ENCODE measurements at regions not wholly inside any gene's neighbourhood (a gene's known extent, or its start where the extent isn't known, plus 50 kb on each side); places are given as distances from the start of the nearest gene placed in this dataset.

DNA sequence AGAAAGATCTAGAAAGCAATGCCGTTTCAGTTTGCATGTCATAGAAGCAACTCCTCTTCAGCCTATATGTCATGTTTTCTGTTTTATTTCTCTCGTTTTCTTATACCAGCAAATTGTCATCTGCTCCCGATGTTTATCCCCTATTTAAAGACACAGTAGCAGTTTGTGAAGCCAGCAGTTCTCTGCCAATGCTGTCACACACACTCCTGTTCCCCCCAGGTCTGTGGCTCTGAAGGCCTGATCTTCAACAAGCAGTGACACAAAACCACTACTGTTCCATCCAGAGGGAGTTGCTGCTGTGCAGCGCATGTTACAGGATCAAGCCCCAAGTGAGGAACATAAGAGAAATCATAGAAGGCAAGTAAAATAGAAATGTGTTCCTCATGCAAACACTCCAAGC is 364.1 kb upstream of the SLC30A5 start:
- DNase-seq: peak in 1 of 10 donors; percentile 48
- intact Hi-C loops (cut with DNase I): no loop called here

DNA sequence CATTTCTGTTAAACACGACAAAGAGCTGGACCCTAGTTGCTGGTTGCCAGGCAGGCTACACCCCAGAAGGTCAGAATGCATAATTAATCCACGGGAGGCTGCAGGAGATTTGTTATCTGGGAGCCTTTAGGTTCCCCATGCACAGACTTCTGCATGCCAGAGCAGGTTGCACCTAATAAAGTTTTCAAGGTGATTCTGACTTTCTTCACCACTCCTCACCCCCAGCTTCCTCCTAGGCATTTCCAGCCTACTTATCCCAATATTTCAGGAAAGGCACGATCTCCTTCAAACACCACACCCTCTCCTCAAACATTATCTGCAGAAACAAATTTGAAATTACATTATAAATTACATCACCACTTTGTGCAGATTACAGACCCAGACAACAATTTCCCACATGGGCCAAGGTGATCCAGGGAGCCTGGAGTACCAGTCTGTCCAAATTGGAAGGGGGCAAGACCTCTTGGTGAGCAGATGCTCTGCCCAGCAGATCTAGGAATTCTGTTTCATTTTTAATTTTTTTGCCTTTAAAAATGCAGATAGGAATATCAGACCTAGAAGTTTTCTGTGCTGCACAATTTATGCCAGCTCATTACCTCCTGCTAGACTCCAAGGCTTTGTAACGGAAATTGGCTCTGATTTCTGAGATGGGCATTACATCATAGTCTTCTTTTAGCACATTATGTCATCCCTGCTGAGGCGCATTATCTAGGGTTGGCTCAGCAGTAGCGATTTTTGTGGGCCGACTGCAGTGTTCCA is 363.4 kb upstream of the SLC30A5 start:
- intact Hi-C loops (cut with DNase I): no loop called here
- DNase-seq: peak; percentile 46 to 94 (median 60)

- intact Hi-C loops (cut with DNase I): no loop called here
- no peak for DNase-seq
Measured at GRCh38 chr5:68730979-68731654, 362.7 kb upstream of the SLC30A5 start.

GRCh38 chr5:68732251-68732650 is 361.6 kb upstream of the SLC30A5 start:
- DNase-seq: no peak
- intact Hi-C loops (cut with DNase I): no loop called here

DNA sequence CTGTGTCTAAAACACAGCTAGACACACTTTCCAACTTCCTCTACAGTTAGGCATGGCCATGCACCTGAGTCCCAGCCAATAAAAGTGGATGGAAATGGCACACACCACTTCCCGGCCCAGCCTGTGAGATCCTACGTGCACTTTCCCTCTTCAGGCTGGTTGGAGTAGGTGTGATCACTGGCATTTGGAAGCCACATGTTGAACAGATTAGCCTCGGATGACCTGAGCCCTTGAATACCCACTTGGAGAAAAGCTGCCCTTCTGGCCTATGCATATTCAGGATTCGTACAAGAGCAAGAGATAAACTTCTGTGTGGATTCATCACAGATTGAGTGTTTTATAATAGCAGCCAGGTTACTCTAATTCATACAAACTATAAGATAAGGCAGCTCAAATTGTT is 359.0 kb upstream of the SLC30A5 start:
- intact Hi-C loops (cut with DNase I): no loop called here
- DNase-seq: no peak

DNA sequence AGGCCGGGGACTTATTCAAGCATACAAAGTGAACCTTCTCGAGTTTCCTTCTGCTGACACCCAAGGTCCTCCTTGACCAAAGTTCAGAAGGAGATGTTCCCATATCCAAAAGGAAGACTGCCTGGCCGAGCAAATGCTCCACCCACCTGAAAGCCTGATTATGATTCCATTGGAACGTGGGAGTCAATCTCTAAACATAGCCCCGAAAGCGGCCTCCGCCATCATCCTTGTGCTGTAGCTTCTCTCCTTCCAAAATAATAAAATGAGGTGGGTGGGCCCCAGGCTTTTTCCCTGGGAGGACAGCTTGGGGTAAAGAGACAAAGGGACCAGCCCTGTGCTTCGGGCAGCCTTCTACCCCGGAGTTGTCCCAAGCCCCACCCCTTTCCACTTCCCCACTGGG is 355.6 kb upstream of the SLC30A5 start:
- intact Hi-C loops (cut with DNase I): no loop called here
- DNase-seq: peak in 6 of 10 donors; percentile 18 to 89 (median 62)

DNA sequence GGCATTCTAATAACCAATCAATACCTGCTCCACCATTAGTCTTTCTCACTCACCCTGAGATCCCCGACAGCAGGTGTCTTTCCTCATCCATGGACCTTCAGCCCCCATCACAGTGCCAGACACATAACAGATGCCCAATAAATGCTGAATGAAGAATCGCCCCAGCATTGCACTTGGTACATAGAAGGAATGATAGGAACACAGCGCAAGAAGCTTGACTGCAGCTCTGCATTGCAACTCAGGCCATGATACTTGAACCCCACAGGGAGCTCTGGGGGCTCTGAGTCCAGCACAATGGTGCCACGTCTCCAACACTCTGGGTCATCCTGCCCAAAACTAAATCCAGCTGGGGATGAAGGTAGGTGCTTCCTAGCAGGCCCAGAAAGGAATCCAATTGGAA is 355.0 kb upstream of the SLC30A5 start:
- DNase-seq: no peak

DNA sequence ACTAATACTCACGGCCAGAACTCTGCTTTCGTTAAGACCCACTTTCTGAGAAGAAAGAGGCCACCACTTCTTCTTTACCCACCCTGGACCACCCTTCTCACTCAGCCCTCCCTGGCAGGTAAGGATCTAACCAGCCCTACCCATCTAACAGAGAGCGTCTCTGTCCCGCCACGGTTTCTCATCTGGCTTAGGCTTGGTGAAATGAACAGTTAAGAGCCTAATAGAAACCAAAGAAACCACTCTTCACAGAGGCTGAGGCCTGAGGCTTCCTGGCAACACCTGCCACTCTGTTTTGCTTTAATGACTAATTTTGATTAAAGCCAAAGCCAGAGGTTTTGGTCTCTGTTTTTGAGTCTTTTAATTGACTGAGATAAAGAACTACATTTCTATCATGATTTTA is 354.1 kb upstream of the SLC30A5 start:
- intact Hi-C loops (cut with DNase I): no loop called here
- no peak for DNase-seq

More for the DNA sequence above, 355.0 kb upstream of the SLC30A5 start:
- intact Hi-C loops (cut with DNase I): no loop called here

- DNase-seq: no peak
Measured at GRCh38 chr5:68740226-68740910, 353.4 kb upstream of the SLC30A5 start.

GRCh38 chr5:68744206-68744605 is 349.6 kb upstream of the SLC30A5 start:
- DNase-seq: no peak
- intact Hi-C loops (cut with DNase I): no loop called here

More at GRCh38 chr5:68740226-68740910, 353.4 kb upstream of the SLC30A5 start:
- intact Hi-C loops (cut with DNase I): no loop called here

- DNase-seq: peak in 6 of 10 donors; percentile 20 to 88 (median 32)
- intact Hi-C loops (cut with DNase I): loop anchor here (5.0 kb wide), 1 partner anchor 458 kb away; no protein-coding TSS in a partner anchor
Measured at GRCh38 chr5:68745448-68745847, 348.4 kb upstream of the SLC30A5 start.

DNA sequence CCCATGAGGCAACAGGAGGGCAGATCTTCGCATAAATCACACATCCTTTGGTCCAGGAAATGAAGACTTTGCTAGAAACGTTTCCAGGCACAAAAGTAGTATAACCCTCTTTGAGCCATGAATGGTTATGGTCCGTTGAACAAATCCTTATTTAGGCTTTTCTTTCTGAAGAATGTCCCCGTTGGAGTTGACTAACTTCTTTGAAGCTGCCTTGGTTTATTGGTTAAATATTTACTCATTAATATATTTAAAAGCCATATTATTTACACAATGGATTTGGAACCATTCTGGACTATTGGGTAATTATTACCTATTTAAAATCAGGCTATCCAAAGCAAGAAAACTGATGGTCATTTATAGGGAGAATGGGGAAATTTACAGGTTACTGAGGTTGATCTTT is 347.6 kb upstream of the SLC30A5 start:
- intact Hi-C loops (cut with DNase I): loop anchor here (5.0 kb wide), 1 partner anchor 459 kb away; no protein-coding TSS in a partner anchor
- DNase-seq: no peak

GRCh38 chr5:68746643-68747420 is 347.0 kb upstream of the SLC30A5 start:
- intact Hi-C loops (cut with DNase I): loop anchor here (5.0 kb wide), 1 partner anchor 460 kb away; no protein-coding TSS in a partner anchor

DNA sequence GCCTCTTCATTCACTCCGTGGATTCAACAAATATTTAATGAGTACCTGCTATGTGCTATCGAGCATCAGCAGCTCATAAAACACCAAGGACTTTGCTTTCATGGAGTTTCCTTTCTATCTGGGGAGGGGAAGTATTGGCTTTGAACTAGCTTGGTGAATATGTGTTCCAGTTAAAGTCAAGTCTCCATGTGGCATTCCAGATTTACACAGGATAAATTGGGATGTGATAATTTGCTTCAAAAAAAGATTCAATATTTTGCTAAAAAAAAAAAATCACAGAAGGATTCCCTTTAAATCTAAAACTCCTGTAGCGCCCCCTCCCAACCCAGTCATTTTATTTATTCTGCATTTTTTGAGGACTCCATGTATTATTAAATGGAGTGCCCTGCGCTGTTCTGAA is 346.3 kb upstream of the SLC30A5 start:
- intact Hi-C loops (cut with DNase I): loop anchor here (5.0 kb wide), 1 partner anchor 460 kb away; no protein-coding TSS in a partner anchor
- DNase-seq: no peak

More at GRCh38 chr5:68746643-68747420, 347.0 kb upstream of the SLC30A5 start:
- DNase-seq: no peak

DNA sequence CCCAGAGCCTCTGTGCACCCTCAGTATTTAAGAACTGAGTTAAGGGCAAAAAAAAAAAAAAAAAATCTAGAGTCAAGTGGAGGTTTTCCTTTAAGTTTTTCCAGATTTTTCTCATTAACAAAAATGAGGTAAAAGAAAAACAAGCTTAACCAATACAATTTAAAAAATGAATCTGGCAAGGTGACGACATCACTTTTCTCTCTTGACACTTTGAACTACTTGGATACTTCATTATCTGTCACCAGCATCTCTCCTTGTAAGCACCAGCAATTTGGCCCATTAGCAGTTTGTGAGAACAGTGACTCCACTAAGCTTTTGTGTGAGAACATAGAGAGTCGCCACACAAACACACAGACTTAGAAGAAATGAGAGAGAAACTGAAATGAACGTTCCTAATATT is 345.7 kb upstream of the SLC30A5 start:
- no peak for DNase-seq
- intact Hi-C loops (cut with DNase I): loop anchor here (5.0 kb wide), 1 partner anchor 461 kb away; no protein-coding TSS in a partner anchor

- no peak for DNase-seq
- intact Hi-C loops (cut with DNase I): loop anchor here (5.0 kb wide), 1 partner anchor 462 kb away; no protein-coding TSS in a partner anchor
Measured at GRCh38 chr5:68749077-68749476, 344.7 kb upstream of the SLC30A5 start.

GRCh38 chr5:68749631-68750030 is 344.2 kb upstream of the SLC30A5 start:
- intact Hi-C loops (cut with DNase I): loop anchor here (5.0 kb wide), 1 partner anchor 462 kb away; no protein-coding TSS in a partner anchor
- no peak for DNase-seq

DNA sequence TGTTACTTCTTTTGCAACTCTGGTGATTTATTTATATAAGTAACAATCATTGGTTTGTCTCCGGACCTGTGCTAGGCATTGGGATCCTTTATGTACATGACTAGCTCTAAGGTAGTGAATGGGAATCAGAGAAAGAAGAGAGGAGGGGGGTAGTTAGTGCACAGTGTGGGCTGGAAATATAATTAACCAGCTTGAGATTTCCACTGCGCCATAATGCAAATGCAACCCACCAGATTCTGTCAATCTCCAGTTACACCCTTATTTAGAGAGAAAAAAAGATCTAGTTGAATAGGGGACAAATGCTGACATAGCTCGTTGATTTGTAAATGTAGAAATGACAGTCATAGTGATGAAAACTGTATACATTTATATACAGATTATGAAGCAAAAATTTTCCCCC is 342.2 kb upstream of the SLC30A5 start:
- no peak for DNase-seq
- intact Hi-C loops (cut with DNase I): no loop called here

DNA sequence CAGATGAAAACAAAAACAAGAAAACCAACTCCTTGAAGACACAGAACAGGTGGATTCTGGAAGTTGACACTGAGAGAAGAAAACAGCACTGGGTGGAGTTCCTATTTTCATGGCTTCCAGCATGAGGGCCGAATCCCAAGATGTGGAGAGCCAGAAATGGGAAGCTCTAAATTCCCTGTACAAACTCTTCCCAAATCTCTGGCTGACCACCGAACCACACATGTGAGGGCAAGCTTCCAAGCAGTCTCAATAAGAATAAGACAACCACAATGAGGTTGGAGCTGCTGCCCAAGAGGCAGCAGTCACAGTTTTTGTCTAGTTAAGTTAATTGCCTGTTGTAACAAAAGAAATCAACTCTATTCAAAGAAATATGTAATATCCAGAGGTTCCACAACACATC is 339.3 kb upstream of the SLC30A5 start:
- no peak for DNase-seq
- intact Hi-C loops (cut with DNase I): no loop called here

DNA sequence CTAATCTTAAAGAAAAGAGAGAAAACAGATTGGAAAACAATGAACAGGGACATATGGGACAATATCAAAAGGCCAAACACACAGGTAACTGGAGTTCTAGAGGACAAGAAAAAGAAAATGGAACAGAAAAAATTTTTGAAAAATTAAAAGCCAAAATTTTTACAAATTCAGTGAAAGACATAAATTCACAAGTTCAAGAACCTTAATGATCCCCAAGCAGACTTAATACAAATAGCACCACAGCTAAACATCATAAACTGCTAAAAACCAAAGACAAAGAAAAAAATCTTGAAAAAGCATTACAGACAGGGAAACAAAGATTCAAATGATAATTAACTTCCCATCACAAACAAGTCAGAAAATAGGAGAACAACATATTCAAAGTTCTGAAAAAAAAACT is 338.5 kb upstream of the SLC30A5 start:
- intact Hi-C loops (cut with DNase I): no loop called here
- no peak for DNase-seq
